Glutamatergic neuron (in vitro differentiated cells): ENCODE measurements at regions not wholly inside any gene's neighbourhood (a gene's known extent, or its start where the extent isn't known, plus 50 kb on each side); places are given as distances from the start of the nearest gene placed in this dataset.

Experiments
- DNase-seq: peaks from one replicate; pipeline ENCODE4 v3.0.0; 2022
- H3K27ac Mint-ChIP-seq: one replicate; pipeline ENCODE4 v1.8.0; 2020; ENCODE audit warnings: mild to moderate bottlenecking, mixed read lengths, inconsistent platforms; ENCODE audit not compliant: unreplicated experiment
- H3K27me3 Mint-ChIP-seq: one replicate; pipeline ENCODE4 v1.8.0; 2020; ENCODE audit warnings: mild to moderate bottlenecking, moderate library complexity, mixed read lengths, inconsistent platforms; ENCODE audit not compliant: unreplicated experiment
- H3K36me3 Mint-ChIP-seq: one replicate; pipeline ENCODE4 v1.8.0; 2020; ENCODE audit warnings: mild to moderate bottlenecking, mixed read lengths, inconsistent platforms; ENCODE audit not compliant: unreplicated experiment
- H3K4me1 Mint-ChIP-seq: one replicate; pipeline ENCODE4 v1.8.0; 2020; ENCODE audit warnings: mild to moderate bottlenecking, low read depth, mixed read lengths, inconsistent platforms; ENCODE audit not compliant: unreplicated experiment
- H3K4me3 Mint-ChIP-seq: one replicate; pipeline ENCODE4 v1.8.0; 2020; ENCODE audit warnings: mild to moderate bottlenecking, mixed read lengths, inconsistent platforms; ENCODE audit not compliant: unreplicated experiment
- H3K9me3 Mint-ChIP-seq: one replicate; pipeline ENCODE4 v1.8.0; 2020; ENCODE audit warnings: mild to moderate bottlenecking, moderate library complexity, mixed read lengths, inconsistent platforms; ENCODE audit not compliant: unreplicated experiment
- CTCF ChIP-seq: fragments of 200-600 bp; sonication (generic); IDR thresholded peaks from one replicate; pipeline ENCODE4 v1.5.0; 2021; ENCODE audit not compliant: partially characterized antibody, unreplicated experiment

- H3K4me1 Mint-ChIP-seq, result peaks cover 10% of the 10 kb centered on the region
- DNase-seq, result no peak
- no peaks in the 10 kb centered on the region for H3K9me3 Mint-ChIP-seq
- H3K36me3 Mint-ChIP-seq, result no peaks in the 10 kb centered on the region
- no peak for TF ChIP-seq CTCF
- H3K4me3 Mint-ChIP-seq, result no peak overlapping the region
- H3K27me3 Mint-ChIP-seq, result no peaks in the 10 kb centered on the region
- H3K27ac Mint-ChIP-seq, result no peak overlapping the region
Observed at GRCh38 chr5:103487822-103488493, 74.6 kb downstream of the NUDT12 start.

GRCh38 chr5:103487218-103487617 lies 75.4 kb downstream of the NUDT12 start:
- Mint-ChIP-seq H3K27me3 (no peaks in the 10 kb centered on the region), H3K4me3 (no peak overlapping the region), H3K36me3 (no peaks in the 10 kb centered on the region), H3K4me1 (peaks cover 10% of the 10 kb centered on the region), H3K9me3 (no peaks in the 10 kb centered on the region), H3K27ac (peak overlapping the region; percentile 59)
- TF ChIP-seq CTCF, result no peak
- no peak for DNase-seq

GRCh38 chr5:103486739-103487138 lies 75.8 kb downstream of the NUDT12 start:
- Mint-ChIP-seq H3K4me3 (no peak overlapping the region), H3K27ac (no peak overlapping the region), H3K9me3 (no peaks in the 10 kb centered on the region), H3K36me3 (no peaks in the 10 kb centered on the region), H3K27me3 (no peaks in the 10 kb centered on the region), H3K4me1 (peaks cover 10% of the 10 kb centered on the region)
- no peak for DNase-seq
- no peak for TF ChIP-seq CTCF

- DNase-seq, result no peak
- Mint-ChIP-seq H3K9me3 (peaks cover 2% of the 10 kb centered on the region), H3K4me1 (peaks cover 4% of the 10 kb centered on the region), H3K27me3 (no peaks in the 10 kb centered on the region), H3K4me3 (no peak overlapping the region), H3K36me3 (no peaks in the 10 kb centered on the region), H3K27ac (no peak overlapping the region)
- TF ChIP-seq CTCF, result no peak
Observed at GRCh38 chr5:103480246-103480645, 82.3 kb downstream of the NUDT12 start.

GRCh38 chr5:103477678-103478077 lies 84.9 kb downstream of the NUDT12 start:
- H3K27me3 Mint-ChIP-seq, result no peaks in the 10 kb centered on the region
- no peak overlapping the region for H3K27ac Mint-ChIP-seq
- H3K9me3 Mint-ChIP-seq, result peaks cover 2% of the 10 kb centered on the region
- no peak for TF ChIP-seq CTCF
- DNase-seq, result no peak
- H3K4me1 Mint-ChIP-seq, result peaks cover 4% of the 10 kb centered on the region
- no peaks in the 10 kb centered on the region for H3K36me3 Mint-ChIP-seq
- H3K4me3 Mint-ChIP-seq, result no peak overlapping the region
